ENCODE measurements at regions not wholly inside any gene's neighbourhood (a gene's known extent, or its start where the extent isn't known, plus 50 kb on each side); places are given as distances from the start of the nearest gene placed in this dataset.
A peak's percentile ranks its signal among the peaks of the same experiment; 100 is the strongest.

GRCh38 chr5:54851449-54851848, 133.9 kb downstream of the ESM1 start:
- no peak for DNase-seq

GRCh38 chr5:54848581-54848980, 136.8 kb downstream of the ESM1 start:
- DNase-seq = peak; percentile 12 to 46

GRCh38 chr5:54845567-54845941, 139.8 kb downstream of the ESM1 start:
- DNase-seq = no peak

GRCh38 chr5:54844905-54845566, 140.4 kb downstream of the ESM1 start:
- peak in 1 of 2 experiments; percentile 13 for DNase-seq

- no peak for DNase-seq
Measured at GRCh38 chr5:54844266-54844665, 141.1 kb downstream of the ESM1 start.

- no peak for DNase-seq
Measured at GRCh38 chr5:54841481-54841880, 143.9 kb downstream of the ESM1 start.

- no peak for DNase-seq
Measured at GRCh38 chr5:54838843-54839242, 146.6 kb downstream of the ESM1 start.

- no peak for DNase-seq
Measured at GRCh38 chr5:54837981-54838380, 147.4 kb downstream of the ESM1 start.

- no peak for DNase-seq
Measured at GRCh38 chr5:54837093-54837492, 148.3 kb downstream of the ESM1 start.

- no peak for DNase-seq
Measured at GRCh38 chr5:54835647-54836046, 149.7 kb downstream of the ESM1 start.

- DNase-seq = no peak
Measured at GRCh38 chr5:54834121-54834842, 151.1 kb downstream of the ESM1 start.

GRCh38 chr5:54833590-54833989, 151.8 kb downstream of the ESM1 start:
- no peak for DNase-seq

GRCh38 chr5:54832858-54833257, 152.5 kb downstream of the ESM1 start:
- no peak for DNase-seq

GRCh38 chr5:54832045-54832444, 153.3 kb downstream of the ESM1 start:
- no peak for DNase-seq

- no peak for DNase-seq
Measured at GRCh38 chr5:54831233-54831632, 154.2 kb downstream of the ESM1 start.

GRCh38 chr5:54829676-54830535, 155.5 kb downstream of the ESM1 start:
- DNase-seq = no peak

GRCh38 chr5:54829102-54829501, 156.3 kb downstream of the ESM1 start:
- no peak for DNase-seq

- DNase-seq = peak in 1 of 2 experiments; percentile 1
Measured at GRCh38 chr5:54828151-54828550, 157.2 kb downstream of the ESM1 start.

GRCh38 chr5:54825005-54825404, 160.4 kb downstream of the ESM1 start:
- DNase-seq = no peak

- DNase-seq = no peak
Measured at GRCh38 chr5:54823006-54823405, 162.4 kb downstream of the ESM1 start.

- no peak for DNase-seq
Measured at GRCh38 chr5:54822324-54822687, 163.1 kb downstream of the ESM1 start.

- DNase-seq = no peak
Measured at GRCh38 chr5:54821445-54822323, 163.7 kb downstream of the ESM1 start.

Measured in NCI-H2081 (cell line).